Heart right ventricle (tissue), 16 donors: ENCODE measurements at regions not wholly inside any gene's neighbourhood (a gene's known extent, or its start where the extent isn't known, plus 50 kb on each side); places are given as distances from the start of the nearest gene placed in this dataset.

Source experiments
- ATAC-seq, 8 donors: fragments of 200-7000 bp; cut with Tn5 transposase; one replicate each; pipeline ENCODE4 v1.9.1; 2020; ENCODE audit warnings: mild to moderate bottlenecking in 8 of 8, moderate library complexity in 8 of 8, moderate number of reproducible peaks in 1 of 8
- DNase-seq, 2 donors: peaks; one replicate each; pipeline ENCODE4 v3.0.0-alpha.2; 2020
- H3K27ac ChIP-seq, 10 donors: fragments of 200-600 bp; sonication (generic) in 2 of 10; one replicate each; pipeline versions ENCODE4 v1.5.0 to v1.8.0; 2020 to 2022; ENCODE audit warnings: mild to moderate bottlenecking in 3 of 10
- H3K27me3 ChIP-seq, 7 donors: fragments of 200-600 bp; one replicate each; pipeline ENCODE4 v1.8.0; 2021 to 2022; ENCODE audit warnings: mild to moderate bottlenecking in 2 of 7
- H3K36me3 ChIP-seq, 9 donors: fragments of 200-600 bp; sonication (generic) in 1 of 9; one replicate each; pipeline versions ENCODE4 v1.5.0 to v1.8.0; 2020 to 2022; ENCODE audit warnings: mild to moderate bottlenecking in 2 of 9
- H3K4me1 ChIP-seq, 9 donors: fragments of 200-600 bp; sonication (generic) in 1 of 9; one replicate each; pipeline versions ENCODE4 v1.5.0 to v1.8.0; 2020 to 2022; ENCODE audit warnings: mild to moderate bottlenecking in 4 of 9
- H3K4me3 ChIP-seq, 10 donors: fragments of 200-600 bp; sonication (generic) in 2 of 10; one replicate each; pipeline versions ENCODE4 v1.5.0 to v1.8.0; 2020 to 2022; ENCODE audit warnings: mild to moderate bottlenecking in 7 of 10, moderate library complexity in 2 of 10
- H3K9me3 ChIP-seq, 11 donors: fragments of 200-600 bp in 10 of 11; sonication (generic) in 2 of 11; one replicate each; pipeline versions ENCODE4 v1.5.0 to v1.8.0; 2013 to 2022; ENCODE audit warnings: mild to moderate bottlenecking in 2 of 11, control low read depth in 1 of 11, moderate library complexity in 1 of 11
- WGBS, 2 donors: extraction: QIAGEN DNeasy Blood & Tissue Kit; methylation state at CpG; one replicate each; pipeline ENCODE4 v1.1.7; 2013; ENCODE audit warnings: inconsistent platforms in 1 of 2; 5-methylcytosine and 5-hydroxymethylcytosine counted together
- intact Hi-C, 10 donors: fragments of 100-400 bp; cut with DNase I; formaldehyde crosslinking; loops; one replicate each; pipeline versions ENCODE4 v1.11.1 to v1.14.2; 2022
- TF ChIP-seq, protein P1 (sequence below), 9 donors: fragments of 200-600 bp; sonication (generic) in 2 of 9; IDR thresholded peaks; one replicate each; pipeline versions ENCODE4 v1.5.0 to v1.8.0; 2021 to 2022; ENCODE audit warnings: antibody characterized with exemption in 9 of 9, mild to moderate bottlenecking in 5 of 9, moderate library complexity in 1 of 9
- donor health status: Arrhythmogenic right ventricular cardiomyopathy.
- donor health status: ischemic (EF 13 %, LVEDD 7.1; RV severe dilation, severe dysfunction).
- donor health status: healthy with polysubstance abuse.
- donor health status: DM: no; HTN: yes; CAD: no.
- donor health status: DM: no; HTN: no; CAD: no.
- donor health status: ischemic (EF 25% LVEDD 6.9; RV normal size, moderate dysfunction).
- donor health status: ischemic (EF 25% LVEDD 5.7; RV mildly dilated, moderate dysfunction).
- donor health status: healthy.
- donor health status: DM: yes; HTN: yes; CAD: no.
- donor health status: Ischemic cardiomyopathy.
- donor health status: ischemic (EF 35%, LVEDD 5.7; RV mildly dilated, moderate dysfunction).
- donor health status: nonischemic (EF 11% LVEDD 7.7; RV severe dilation, severe dysfunction).
- donor health status: DM: yes; HTN: yes; CAD: no.
- donor health status: PGD.
- donor health status: ischemic (EF 29% LVEDD 5.4; RV normal size, mild dysfunction).
- donor health status: nonischemic (EF 23%, LVEDD 6.1; RV moderate dilation, normal function).

DNA sequence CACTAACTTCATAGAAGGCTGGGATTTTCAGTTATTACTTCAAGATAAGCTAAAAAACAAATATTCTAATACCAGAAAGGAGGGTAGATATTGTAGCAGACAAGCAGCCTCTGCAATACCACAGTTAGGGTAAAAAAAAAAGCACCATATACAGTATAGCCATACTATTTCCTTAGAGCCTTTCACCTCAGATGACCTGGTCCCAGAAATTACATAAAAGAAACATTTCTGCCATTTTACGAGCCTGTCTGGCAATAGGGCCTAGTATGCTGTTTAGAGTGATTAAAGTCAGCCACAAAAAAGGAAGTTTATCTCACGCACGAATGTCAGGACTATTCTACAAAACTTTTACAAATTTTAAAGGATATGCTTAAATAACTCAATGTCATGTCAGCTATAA lies 1016.6 kb downstream of the PLOD2 start:
- H3K27me3 ChIP-seq, result no peaks in the 10 kb centered on the region
- H3K4me1 ChIP-seq, result no peaks in the 10 kb centered on the region
- TF ChIP-seq, protein P1, sequence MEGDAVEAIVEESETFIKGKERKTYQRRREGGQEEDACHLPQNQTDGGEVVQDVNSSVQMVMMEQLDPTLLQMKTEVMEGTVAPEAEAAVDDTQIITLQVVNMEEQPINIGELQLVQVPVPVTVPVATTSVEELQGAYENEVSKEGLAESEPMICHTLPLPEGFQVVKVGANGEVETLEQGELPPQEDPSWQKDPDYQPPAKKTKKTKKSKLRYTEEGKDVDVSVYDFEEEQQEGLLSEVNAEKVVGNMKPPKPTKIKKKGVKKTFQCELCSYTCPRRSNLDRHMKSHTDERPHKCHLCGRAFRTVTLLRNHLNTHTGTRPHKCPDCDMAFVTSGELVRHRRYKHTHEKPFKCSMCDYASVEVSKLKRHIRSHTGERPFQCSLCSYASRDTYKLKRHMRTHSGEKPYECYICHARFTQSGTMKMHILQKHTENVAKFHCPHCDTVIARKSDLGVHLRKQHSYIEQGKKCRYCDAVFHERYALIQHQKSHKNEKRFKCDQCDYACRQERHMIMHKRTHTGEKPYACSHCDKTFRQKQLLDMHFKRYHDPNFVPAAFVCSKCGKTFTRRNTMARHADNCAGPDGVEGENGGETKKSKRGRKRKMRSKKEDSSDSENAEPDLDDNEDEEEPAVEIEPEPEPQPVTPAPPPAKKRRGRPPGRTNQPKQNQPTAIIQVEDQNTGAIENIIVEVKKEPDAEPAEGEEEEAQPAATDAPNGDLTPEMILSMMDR (IDR thresholded peaks at IDR 0.05), result no peak
- no peak overlapping the region for H3K4me3 ChIP-seq
- no peak overlapping the region for H3K27ac ChIP-seq
- intact Hi-C loops, result no loop called here
- H3K36me3 ChIP-seq, result no peaks in the 10 kb centered on the region
- peaks cover 0 to 7% (median 0%) of the 10 kb centered on the region in 11 donors for H3K9me3 ChIP-seq
- DNase-seq, result no peak
- ATAC-seq, result no peak
- WGBS, 2 donors, result 77 to 83% methylated on average over 3 of the region's 3 CpGs

- no peaks in the 10 kb centered on the region for H3K36me3 ChIP-seq
- no peaks in the 10 kb centered on the region for H3K27me3 ChIP-seq
- WGBS, 2 donors, result 26 to 34% methylated on average over 1 of the region's 1 CpG
- H3K27ac ChIP-seq, result no peak overlapping the region
- DNase-seq (no peak), ATAC-seq (no peak)
- peaks cover 0 to 7% (median 0%) of the 10 kb centered on the region in 11 donors for H3K9me3 ChIP-seq
- intact Hi-C loops, result no loop called here
- TF ChIP-seq, protein P1 (IDR thresholded peaks at IDR 0.05), result no peak
- H3K4me3 ChIP-seq, result no peak overlapping the region
- no peaks in the 10 kb centered on the region for H3K4me1 ChIP-seq
Observed at GRCh38 chr3:145145461-145145860, 1015.5 kb downstream of the PLOD2 start.

DNA sequence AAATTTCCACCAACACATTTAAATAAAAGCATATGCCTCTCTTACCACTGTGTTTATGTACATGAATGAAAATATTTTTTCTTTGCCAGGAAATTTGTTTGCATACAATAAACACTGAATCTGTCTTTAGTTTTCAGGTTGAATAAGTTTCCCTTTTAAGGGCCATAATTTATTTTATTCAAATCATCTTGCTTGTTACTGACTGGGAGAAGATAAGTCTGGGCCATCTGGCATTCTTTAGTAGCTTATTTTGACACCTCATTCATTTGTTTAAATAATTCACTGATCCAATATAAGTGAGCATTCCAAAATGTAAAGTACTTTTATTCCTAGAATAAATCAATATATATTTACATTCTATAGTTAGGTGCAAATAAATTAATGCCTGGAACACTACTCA lies 1001.3 kb downstream of the PLOD2 start:
- H3K4me3 ChIP-seq, result no peak overlapping the region
- no peaks in the 10 kb centered on the region for H3K9me3 ChIP-seq
- no peak for DNase-seq
- no peaks in the 10 kb centered on the region for H3K27me3 ChIP-seq
- ATAC-seq, result no peak
- H3K36me3 ChIP-seq, result no peaks in the 10 kb centered on the region
- no peak overlapping the region for H3K27ac ChIP-seq
- H3K4me1 ChIP-seq, result no peaks in the 10 kb centered on the region
- TF ChIP-seq, protein P1 (IDR thresholded peaks at IDR 0.05), result no peak
- intact Hi-C loops, result no loop called here

DNA sequence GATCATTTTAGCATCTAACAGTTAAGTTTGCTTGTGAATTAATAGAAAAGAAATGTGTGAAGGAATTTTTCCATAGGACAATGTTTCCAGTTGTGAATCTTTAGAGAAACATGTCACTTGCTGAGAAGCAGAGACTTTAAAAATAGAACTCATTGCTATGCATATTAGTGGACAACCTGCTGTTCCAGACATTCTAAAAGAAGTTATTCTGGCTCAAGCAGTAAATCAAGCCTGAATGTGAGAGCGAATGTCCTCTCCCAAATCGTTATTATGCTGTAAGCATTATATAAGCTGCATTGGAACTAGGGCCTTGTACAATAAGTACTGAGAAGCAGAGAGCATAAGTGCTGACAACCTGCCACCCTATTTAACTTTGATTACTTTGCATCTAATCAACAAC lies 990.9 kb downstream of the PLOD2 start:
- no peaks in the 10 kb centered on the region for H3K9me3 ChIP-seq
- no peaks in the 10 kb centered on the region for H3K36me3 ChIP-seq
- intact Hi-C loops, result no loop called here
- no peak overlapping the region for H3K27ac ChIP-seq
- TF ChIP-seq, protein P1 (IDR thresholded peaks at IDR 0.05), result no peak
- H3K27me3 ChIP-seq, result no peaks in the 10 kb centered on the region
- H3K4me3 ChIP-seq, result no peak overlapping the region
- WGBS, 2 donors, result 50 to 63% methylated on average over 2 of the region's 2 CpGs
- H3K4me1 ChIP-seq, result no peaks in the 10 kb centered on the region
- ATAC-seq (no peak), DNase-seq (no peak)

GRCh38 chr3:145175626-145176025 lies 985.4 kb downstream of the PLOD2 start:
- TF ChIP-seq, protein P1 (IDR thresholded peaks at IDR 0.05), result no peak
- Histone ChIP-seq H3K27ac (no peak overlapping the region), H3K4me1 (no peaks in the 10 kb centered on the region), H3K36me3 (no peaks in the 10 kb centered on the region), H3K27me3 (no peaks in the 10 kb centered on the region), H3K9me3 (no peaks in the 10 kb centered on the region), H3K4me3 (no peak overlapping the region)
- WGBS, 2 donors, result 65 to 76% methylated on average over 3 of the region's 3 CpGs
- no peak for DNase-seq
- intact Hi-C loops, result no loop called here
- no peak for ATAC-seq
